RWPE2 (cell line): ENCODE measurements at regions not wholly inside any gene's neighbourhood (a gene's known extent, or its start where the extent isn't known, plus 50 kb on each side); places are given as distances from the start of the nearest gene placed in this dataset.

ENCODE experiments used
- ATAC-seq: fragments of 200-7000 bp; cut with Tn5 transposase; 3 replicates; pipeline ENCODE4 v1.9.1; 2021; ENCODE audit warnings: low read depth
- DNase-seq: peaks from one replicate; pipeline ENCODE4 v3.0.0-alpha.2; 2020; ENCODE audit warnings: low spot score
- H3K27ac ChIP-seq: fragments of 450-650 bp; 2 replicates; pipeline ENCODE4 v1.5.1; 2017; ENCODE audit warnings: mild to moderate bottlenecking; ENCODE audit not compliant: poor library complexity, severe bottlenecking
- H3K27me3 ChIP-seq: fragments of 250-450 bp; sonication (Bioruptor Pico); 2 replicates; pipeline ENCODE4 v1.5.1; 2021; ENCODE audit warnings: mild to moderate bottlenecking, moderate library complexity; ENCODE audit not compliant: insufficient read depth, poor library complexity, severe bottlenecking
- H3K36me3 ChIP-seq: fragments of 250-450 bp; sonication (Bioruptor Pico); 2 replicates; pipeline ENCODE4 v1.5.1; 2020; ENCODE audit warnings: low read depth, mild to moderate bottlenecking, moderate library complexity
- H3K4me1 ChIP-seq: fragments of 250-450 bp; sonication (Bioruptor Pico); 2 replicates; pipeline ENCODE4 v1.5.1; 2021; ENCODE audit warnings: mild to moderate bottlenecking, moderate library complexity; ENCODE audit not compliant: insufficient read depth, poor library complexity, severe bottlenecking
- H3K4me3 ChIP-seq: fragments of 250-450 bp; sonication (Bioruptor Pico); 2 replicates; pipeline ENCODE4 v1.5.1; 2021; ENCODE audit warnings: mild to moderate bottlenecking, moderate library complexity; ENCODE audit not compliant: severe bottlenecking
- H3K9me3 ChIP-seq: fragments of 250-450 bp; sonication (Bioruptor Pico); 2 replicates; pipeline ENCODE4 v1.5.1; 2021; ENCODE audit warnings: mild to moderate bottlenecking, moderate library complexity; ENCODE audit not compliant: severe bottlenecking
- TF ChIP-seq, protein P1 (sequence below): fragments of 450-650 bp; IDR thresholded peaks from one replicate; pipeline ENCODE4 v1.5.1; 2017; ENCODE audit warnings: mild to moderate bottlenecking, moderate library complexity; ENCODE audit not compliant: poor library complexity, severe bottlenecking

DNA sequence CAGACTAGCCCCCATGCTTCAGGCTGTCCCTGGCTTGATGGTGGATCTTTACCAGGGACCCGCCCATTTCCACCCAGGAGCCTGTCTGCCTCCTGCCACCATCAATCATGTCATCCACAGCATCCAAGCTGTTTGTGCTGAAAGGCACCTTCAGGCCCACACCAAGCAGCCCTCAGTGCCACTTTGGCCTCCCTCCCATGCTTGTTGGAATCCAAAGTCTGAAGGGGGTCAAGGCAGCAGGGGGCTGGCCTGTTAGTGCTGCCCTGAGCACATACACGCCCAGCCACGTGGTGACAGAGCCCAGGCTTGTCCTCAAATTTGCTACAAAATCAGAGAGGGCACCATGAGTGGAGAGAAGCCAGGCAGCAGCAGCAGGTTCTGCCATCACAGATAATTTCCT is 1146.8 kb downstream of the FSCB start:
- no peaks in the 10 kb centered on the region for H3K9me3 ChIP-seq
- H3K27me3 ChIP-seq = peaks cover 6% of the 10 kb centered on the region
- no peak for DNase-seq
- H3K27ac ChIP-seq = no peak overlapping the region
- H3K4me3 ChIP-seq = no peak overlapping the region
- H3K36me3 ChIP-seq = no peaks in the 10 kb centered on the region
- ATAC-seq = no peak
- no peaks in the 10 kb centered on the region for H3K4me1 ChIP-seq
- TF ChIP-seq, protein P1, sequence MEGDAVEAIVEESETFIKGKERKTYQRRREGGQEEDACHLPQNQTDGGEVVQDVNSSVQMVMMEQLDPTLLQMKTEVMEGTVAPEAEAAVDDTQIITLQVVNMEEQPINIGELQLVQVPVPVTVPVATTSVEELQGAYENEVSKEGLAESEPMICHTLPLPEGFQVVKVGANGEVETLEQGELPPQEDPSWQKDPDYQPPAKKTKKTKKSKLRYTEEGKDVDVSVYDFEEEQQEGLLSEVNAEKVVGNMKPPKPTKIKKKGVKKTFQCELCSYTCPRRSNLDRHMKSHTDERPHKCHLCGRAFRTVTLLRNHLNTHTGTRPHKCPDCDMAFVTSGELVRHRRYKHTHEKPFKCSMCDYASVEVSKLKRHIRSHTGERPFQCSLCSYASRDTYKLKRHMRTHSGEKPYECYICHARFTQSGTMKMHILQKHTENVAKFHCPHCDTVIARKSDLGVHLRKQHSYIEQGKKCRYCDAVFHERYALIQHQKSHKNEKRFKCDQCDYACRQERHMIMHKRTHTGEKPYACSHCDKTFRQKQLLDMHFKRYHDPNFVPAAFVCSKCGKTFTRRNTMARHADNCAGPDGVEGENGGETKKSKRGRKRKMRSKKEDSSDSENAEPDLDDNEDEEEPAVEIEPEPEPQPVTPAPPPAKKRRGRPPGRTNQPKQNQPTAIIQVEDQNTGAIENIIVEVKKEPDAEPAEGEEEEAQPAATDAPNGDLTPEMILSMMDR = no peak

DNA sequence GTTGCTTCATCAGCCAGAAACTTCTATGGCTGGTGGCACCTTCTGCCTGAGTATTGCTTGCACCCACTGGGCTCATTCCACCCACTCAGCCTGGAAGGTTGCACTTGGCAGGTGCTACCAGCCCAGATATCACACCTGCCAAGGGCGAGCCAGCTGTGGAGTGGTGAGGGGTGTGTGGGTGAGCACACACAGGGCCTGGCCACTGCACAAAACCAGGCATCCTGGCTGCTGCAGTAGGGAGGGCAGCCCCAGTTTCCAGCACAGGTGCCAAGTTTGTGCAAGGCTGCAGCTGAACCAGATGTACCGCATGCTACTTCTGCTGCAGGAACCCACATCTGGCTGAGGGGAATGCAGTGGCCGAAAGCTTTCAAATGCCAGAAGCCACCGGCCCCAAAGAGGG is 1147.8 kb downstream of the FSCB start:
- H3K36me3 ChIP-seq = no peaks in the 10 kb centered on the region
- no peak for ATAC-seq
- no peaks in the 10 kb centered on the region for H3K4me1 ChIP-seq
- no peaks in the 10 kb centered on the region for H3K9me3 ChIP-seq
- no peak overlapping the region for H3K4me3 ChIP-seq
- no peak overlapping the region for H3K27ac ChIP-seq
- peaks cover 9% of the 10 kb centered on the region for H3K27me3 ChIP-seq
- TF ChIP-seq, protein P1 = no peak
- no peak for DNase-seq

DNA sequence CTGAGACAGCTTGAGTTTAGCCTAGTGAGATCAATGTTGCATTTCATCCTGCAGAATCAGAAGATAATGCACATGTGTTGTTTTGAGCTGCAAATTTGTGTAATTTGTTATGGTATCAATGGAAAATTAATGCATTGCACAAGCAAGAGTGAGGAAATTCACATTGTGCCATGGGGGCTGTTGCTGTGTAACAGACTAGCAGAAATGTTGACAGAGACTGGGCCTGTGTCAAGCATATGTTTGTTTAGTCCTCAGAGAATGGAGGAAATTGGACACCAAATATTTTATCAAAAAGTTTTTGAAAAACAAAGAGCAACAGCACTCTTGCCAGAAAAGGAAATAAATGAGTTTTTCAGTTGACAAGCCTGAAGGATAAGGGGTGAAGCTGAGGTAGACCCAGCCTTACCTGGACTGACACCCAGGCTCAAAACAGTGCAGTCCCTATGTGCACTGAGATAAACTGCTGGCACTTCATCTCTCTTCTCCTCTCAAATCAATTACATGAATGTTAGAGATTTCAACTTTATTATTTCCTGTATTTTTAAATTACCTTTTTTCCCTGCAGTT is 1150.0 kb downstream of the FSCB start:
- no peak overlapping the region for H3K27ac ChIP-seq
- no peaks in the 10 kb centered on the region for H3K36me3 ChIP-seq
- DNase-seq (no peak), ATAC-seq (no peak)
- H3K27me3 ChIP-seq = peaks cover 13% of the 10 kb centered on the region
- TF ChIP-seq, protein P1 = no peak
- no peaks in the 10 kb centered on the region for H3K9me3 ChIP-seq
- H3K4me1 ChIP-seq = no peaks in the 10 kb centered on the region
- no peak overlapping the region for H3K4me3 ChIP-seq

DNA sequence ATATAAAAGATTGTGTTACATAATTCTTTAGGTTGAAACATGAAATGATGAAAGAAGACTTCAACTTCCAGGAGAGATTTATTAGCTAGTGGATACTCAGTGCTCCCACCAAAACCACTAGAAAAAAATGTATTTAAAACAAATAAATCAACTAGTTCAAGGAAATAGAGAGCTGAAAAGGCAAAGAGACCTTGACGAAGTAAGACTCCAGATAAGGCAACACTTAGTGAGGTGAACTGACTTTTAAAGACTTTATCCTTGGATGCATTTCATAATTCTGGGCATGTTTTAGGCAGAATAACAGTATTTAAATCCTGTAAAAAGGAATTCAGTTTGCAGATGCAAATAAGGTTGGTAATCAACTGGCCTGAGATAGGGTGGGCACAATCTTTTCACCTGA is 1150.7 kb downstream of the FSCB start:
- ATAC-seq = no peak
- Histone ChIP-seq H3K4me3 (no peak overlapping the region), H3K36me3 (no peaks in the 10 kb centered on the region), H3K27me3 (peaks cover 16% of the 10 kb centered on the region), H3K9me3 (no peaks in the 10 kb centered on the region), H3K27ac (no peak overlapping the region), H3K4me1 (no peaks in the 10 kb centered on the region)
- TF ChIP-seq, protein P1 = no peak
- DNase-seq = no peak

DNA sequence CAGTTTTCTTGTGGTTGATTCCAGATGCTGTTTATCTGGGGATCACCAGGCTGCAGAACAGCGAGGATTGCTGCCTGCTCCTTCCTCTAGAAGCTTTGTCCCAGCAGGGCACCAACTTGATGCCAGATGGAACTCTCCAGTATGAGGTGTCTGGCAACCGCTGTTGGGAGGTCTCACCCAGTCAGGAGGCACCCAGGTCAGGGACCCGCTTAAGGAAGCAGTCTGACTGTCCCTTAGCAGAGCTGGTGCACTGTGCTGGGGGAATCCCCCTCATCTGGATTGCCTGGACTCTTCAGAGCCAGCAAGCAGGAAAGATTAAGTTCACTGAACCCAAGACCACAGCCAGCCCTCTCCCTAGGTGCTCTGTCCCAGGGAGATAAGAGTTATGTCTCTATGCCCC is 1165.2 kb downstream of the FSCB start:
- TF ChIP-seq, protein P1 = no peak
- H3K4me1 ChIP-seq = no peaks in the 10 kb centered on the region
- no peaks in the 10 kb centered on the region for H3K36me3 ChIP-seq
- peaks cover 3% of the 10 kb centered on the region for H3K27me3 ChIP-seq
- no peak overlapping the region for H3K4me3 ChIP-seq
- no peak for ATAC-seq
- no peak overlapping the region for H3K27ac ChIP-seq
- peaks cover 2% of the 10 kb centered on the region for H3K9me3 ChIP-seq
- no peak for DNase-seq
